T-helper 2 cell (primary cell): ENCODE measurements at regions not wholly inside any gene's neighbourhood (a gene's known extent, or its start where the extent isn't known, plus 50 kb on each side); places are given as distances from the start of the nearest gene placed in this dataset.
"Not testable (repeated sequence)": the region's sequence is repeated elsewhere in the genome, so short reads cannot be mapped to it uniquely, and the experiment has no call there.

Experiments
- DNase-seq, 5 experiments: peaks; one replicate each; pipeline versions ENCODE4 v3.0.0 to v3.0.0-alpha.2; 2012 to 2022

DNA sequence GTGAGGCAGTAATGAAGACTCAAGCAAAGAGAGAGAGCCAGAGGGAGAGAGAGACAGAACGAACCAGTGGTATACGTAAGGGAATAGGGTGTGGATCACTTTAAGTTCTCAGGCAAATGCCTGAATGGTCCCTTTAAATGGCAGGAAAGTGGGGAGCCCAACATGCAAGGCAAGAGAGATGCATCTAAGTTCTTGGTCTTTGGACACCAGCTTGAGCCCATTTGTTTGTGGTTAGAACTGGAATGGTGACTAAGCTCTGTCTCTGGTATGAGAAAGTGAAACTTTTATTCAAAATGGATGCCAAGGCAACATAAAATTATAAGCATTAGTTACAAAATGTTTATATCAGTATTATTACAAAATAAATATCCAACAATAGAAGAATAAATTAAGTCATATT, 192.2 kb upstream of the ALG10 start:
- no peak for DNase-seq

- no peak for DNase-seq
These were observed 189.4 kb upstream of the ALG10 start for GRCh38 chr12:33832900-33833299.

- no peak for DNase-seq
These were observed 187.6 kb upstream of the ALG10 start for GRCh38 chr12:33834672-33835071.

DNA sequence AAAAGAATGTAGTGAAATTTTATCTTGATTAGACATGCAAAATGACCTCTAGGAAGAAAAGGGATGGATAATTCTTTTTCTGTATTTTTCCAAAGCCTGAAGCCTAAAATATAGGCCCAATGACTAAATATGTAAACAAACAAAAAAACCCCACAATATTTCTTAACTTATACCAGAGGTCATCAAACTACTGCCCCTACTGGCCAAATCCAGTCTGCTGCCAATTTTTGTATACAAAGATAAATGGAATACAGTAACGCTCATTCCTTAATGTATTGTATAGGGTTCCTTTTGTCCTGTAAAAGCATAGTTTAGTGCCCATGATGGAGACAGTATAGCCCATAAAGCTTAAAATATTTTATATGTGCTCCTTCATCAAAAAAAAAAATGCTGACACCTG, 145.7 kb upstream of the ALG10 start:
- no peak for DNase-seq

DNA sequence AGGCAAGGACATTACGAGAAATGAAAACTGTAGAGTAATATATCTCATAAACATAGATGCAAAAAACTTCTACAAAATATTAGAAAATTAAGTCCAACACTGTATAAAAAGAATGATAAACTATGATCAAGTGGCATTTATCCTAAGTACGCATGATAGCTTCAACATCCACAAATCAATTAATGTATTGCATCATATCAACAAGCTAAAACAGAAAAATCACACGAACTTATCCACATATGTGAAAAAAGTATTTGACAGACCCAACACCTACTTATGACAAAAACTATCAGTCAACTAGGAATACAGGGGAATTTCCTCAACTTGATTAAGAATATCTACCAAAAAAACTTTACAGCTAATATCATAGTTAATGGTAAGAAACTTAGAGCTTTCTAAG, 129.9 kb upstream of the ALG10 start:
- DNase-seq = no peak

GRCh38 chr12:33920460-33920859, 101.8 kb upstream of the ALG10 start:
- not testable (repeated sequence) for DNase-seq

DNA sequence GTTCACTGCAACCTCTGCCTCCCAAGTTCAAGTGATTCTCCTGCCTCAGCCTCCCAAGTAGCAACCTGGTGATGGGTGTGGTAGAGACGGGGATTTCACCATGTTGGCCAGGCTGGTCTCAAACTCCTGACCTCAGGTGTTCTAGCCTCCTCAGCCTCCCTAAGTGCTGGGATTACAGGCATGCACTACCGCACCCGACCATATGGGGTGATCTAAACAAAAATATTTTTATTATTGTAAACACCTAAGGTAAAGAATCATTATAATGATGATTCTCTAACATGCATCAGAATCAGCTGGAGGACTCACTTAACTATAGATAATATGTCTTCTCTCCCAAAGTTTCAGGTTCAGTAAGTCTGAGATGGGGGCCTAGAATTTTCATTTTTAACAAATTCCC, 96.2 kb upstream of the ALG10 start:
- no peak for DNase-seq

GRCh38 chr12:33937669-33938068, 84.6 kb upstream of the ALG10 start:
- not testable (repeated sequence) for DNase-seq

DNA sequence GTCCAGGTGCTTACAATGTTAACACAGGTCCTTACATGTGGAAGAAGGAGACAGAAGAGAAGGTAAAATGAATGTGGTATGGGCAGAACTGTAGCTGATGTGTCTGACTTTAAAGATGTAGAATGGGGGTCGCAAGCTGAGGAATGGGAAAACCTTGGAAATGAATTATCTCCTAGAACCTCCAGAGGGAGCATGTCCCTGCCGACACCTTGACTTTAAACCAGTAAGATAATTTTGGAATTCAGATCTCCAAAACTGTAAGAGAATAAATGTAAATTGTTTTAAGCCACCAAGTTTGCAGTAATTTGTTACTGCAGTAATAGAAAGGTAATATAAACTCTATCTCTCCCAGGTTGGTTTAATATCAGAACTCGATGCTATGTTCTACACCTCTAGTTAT, 80.1 kb upstream of the ALG10 start:
- no peak for DNase-seq

- DNase-seq = no peak
These were observed 77.4 kb upstream of the ALG10 start for GRCh38 chr12:33944703-33945437.

DNA sequence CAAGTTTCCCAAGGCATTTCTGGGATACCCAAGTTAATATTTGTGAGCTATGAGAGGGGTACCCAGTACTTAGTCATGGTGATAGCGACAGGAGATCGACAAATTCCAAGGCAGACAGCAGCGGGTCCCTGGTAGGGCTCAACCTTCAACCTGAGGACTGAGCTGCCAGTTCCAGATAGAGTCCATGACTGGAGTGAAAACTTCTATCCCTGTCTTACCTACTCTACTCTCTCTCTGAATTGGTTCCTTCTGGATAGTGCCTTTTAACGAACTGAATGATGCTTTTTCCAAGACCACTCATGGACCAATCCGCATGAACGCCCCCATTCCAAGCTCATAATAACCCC, 76.9 kb upstream of the ALG10 start:
- no peak for DNase-seq

GRCh38 chr12:33966219-33966618, 56.1 kb upstream of the ALG10 start:
- not testable (repeated sequence) for DNase-seq

- no peak for DNase-seq
These were observed 54.5 kb upstream of the ALG10 start for GRCh38 chr12:33967760-33968159.
